22Rv1 (cell line): ENCODE measurements at regions not wholly inside any gene's neighbourhood (a gene's known extent, or its start where the extent isn't known, plus 50 kb on each side); places are given as distances from the start of the nearest gene placed in this dataset.

Source experiments
- CTCF ChIP-seq: fragments of 450-650 bp; IDR thresholded peaks from 2 replicates; pipeline ENCODE4 v1.5.1; 2017; ENCODE audit warnings: mild to moderate bottlenecking
- ZFX ChIP-seq: fragments of 450-650 bp; IDR thresholded peaks from 2 replicates; pipeline ENCODE4 v1.6.1; 2017; ENCODE audit warnings: antibody characterized with exemption, borderline replicate concordance

- TF ChIP-seq CTCF (no peak), ZFX (no peak)
Observed at GRCh38 chr2:67012165-67012564, 385.0 kb upstream of the ETAA1 start.
